KMS-11 (cell line): ENCODE measurements at regions not wholly inside any gene's neighbourhood (a gene's known extent, or its start where the extent isn't known, plus 50 kb on each side); places are given as distances from the start of the nearest gene placed in this dataset.
"Not testable (repeated sequence)": the region's sequence is repeated elsewhere in the genome, so short reads cannot be mapped to it uniquely, and the experiment has no call there.

Experiments used
- H2AFZ ChIP-seq: fragments of 200-600 bp; sonication (generic); 2 replicates; pipeline ENCODE4 v1.6.1; 2016; ENCODE audit warnings: antibody characterized with exemption, mixed run types, low read depth
- H3K27ac ChIP-seq: fragments of 200-600 bp; sonication (generic); 2 replicates; pipeline ENCODE4 v1.6.1; 2016; ENCODE audit warnings: mild to moderate bottlenecking, mixed run types
- H3K27me3 ChIP-seq: fragments of 200-600 bp; sonication (generic); 2 replicates; pipeline ENCODE4 v1.6.1; 2017; ENCODE audit warnings: mild to moderate bottlenecking, low read depth, mixed run types, moderate library complexity; ENCODE audit not compliant: insufficient read depth
- H3K36me3 ChIP-seq: fragments of 200-600 bp; sonication (generic); 2 replicates; pipeline ENCODE4 v1.6.1; 2017; ENCODE audit warnings: mild to moderate bottlenecking, mixed run types; ENCODE audit not compliant: insufficient read depth
- H3K4me1 ChIP-seq: fragments of 200-600 bp; sonication (generic); 2 replicates; pipeline ENCODE4 v1.6.1; 2016; ENCODE audit warnings: mild to moderate bottlenecking, low read depth, mixed run types; ENCODE audit not compliant: poor library complexity, severe bottlenecking
- H3K4me2 ChIP-seq: fragments of 200-600 bp; sonication (generic); 2 replicates; pipeline ENCODE4 v1.7.0; 2016; ENCODE audit warnings: mild to moderate bottlenecking, mixed run types
- H3K4me3 ChIP-seq: fragments of 200-600 bp; sonication (generic); IDR thresholded peaks from 2 replicates; pipeline ENCODE4 v1.6.1; 2017; ENCODE audit warnings: low read depth, low read length, mixed read lengths; ENCODE audit not compliant: insufficient read depth
- H3K79me2 ChIP-seq: fragments of 200-600 bp; sonication (generic); 2 replicates; pipeline ENCODE4 v1.6.1; 2016; ENCODE audit warnings: low read depth, mixed run types; ENCODE audit not compliant: insufficient read depth
- H3K9ac ChIP-seq: fragments of 200-600 bp; sonication (generic); 2 replicates; pipeline ENCODE4 v1.6.1; 2016; ENCODE audit warnings: mild to moderate bottlenecking, mixed run types
- H4K20me1 ChIP-seq: fragments of 200-600 bp; sonication (generic); 2 replicates; pipeline ENCODE4 v1.6.1; 2016; ENCODE audit warnings: mild to moderate bottlenecking, mixed run types; ENCODE audit not compliant: insufficient read depth
- CTCF ChIP-seq: fragments of 200-600 bp; sonication (generic); conservative IDR thresholded peaks from 2 replicates; pipeline ENCODE4 v1.6.1; 2017; ENCODE audit warnings: low read depth, mild to moderate bottlenecking, antibody characterized with exemption, low read length, moderate library complexity, mixed read lengths

GRCh38 chr7:16266877-16267276 is 154.5 kb downstream of the CRPPA start:
- Histone ChIP-seq H2AFZ (no peak overlapping the region), H3K27me3 (no peaks in the 10 kb centered on the region), H3K36me3 (no peaks in the 10 kb centered on the region), H3K4me3 (no peak overlapping the region), H3K4me1 (no peaks in the 10 kb centered on the region), H4K20me1 (no peaks in the 10 kb centered on the region), H3K27ac (no peak overlapping the region), H3K79me2 (no peaks in the 10 kb centered on the region), H3K9ac (no peak overlapping the region), H3K4me2 (no peak overlapping the region)
- TF ChIP-seq CTCF: no peak

DNA sequence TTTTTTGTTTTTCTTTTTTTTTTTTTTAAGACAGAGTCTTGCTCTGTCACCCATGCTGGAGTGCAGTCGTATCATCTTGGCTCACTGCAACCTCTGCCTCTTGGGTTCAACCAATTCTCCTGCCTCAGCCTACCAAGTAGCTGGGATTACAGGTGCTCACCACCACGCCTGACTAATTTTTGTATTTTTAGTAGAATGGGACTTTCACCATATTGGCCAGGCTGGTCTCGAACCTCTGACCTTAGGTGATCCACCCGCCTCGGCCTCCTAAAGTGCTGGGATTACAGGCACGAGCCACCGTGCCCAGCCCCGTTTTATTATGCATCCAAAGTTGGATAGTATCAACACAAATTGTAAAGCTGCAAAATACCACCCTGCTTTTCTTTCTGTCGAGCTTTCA is 154.9 kb downstream of the CRPPA start:
- H3K4me1 ChIP-seq, H2AFZ ChIP-seq, H3K79me2 ChIP-seq, H3K27ac ChIP-seq, H3K36me3 ChIP-seq, H3K9ac ChIP-seq, H3K4me2 ChIP-seq, H3K27me3 ChIP-seq, H4K20me1 ChIP-seq, H3K4me3 ChIP-seq: not testable (repeated sequence)

DNA sequence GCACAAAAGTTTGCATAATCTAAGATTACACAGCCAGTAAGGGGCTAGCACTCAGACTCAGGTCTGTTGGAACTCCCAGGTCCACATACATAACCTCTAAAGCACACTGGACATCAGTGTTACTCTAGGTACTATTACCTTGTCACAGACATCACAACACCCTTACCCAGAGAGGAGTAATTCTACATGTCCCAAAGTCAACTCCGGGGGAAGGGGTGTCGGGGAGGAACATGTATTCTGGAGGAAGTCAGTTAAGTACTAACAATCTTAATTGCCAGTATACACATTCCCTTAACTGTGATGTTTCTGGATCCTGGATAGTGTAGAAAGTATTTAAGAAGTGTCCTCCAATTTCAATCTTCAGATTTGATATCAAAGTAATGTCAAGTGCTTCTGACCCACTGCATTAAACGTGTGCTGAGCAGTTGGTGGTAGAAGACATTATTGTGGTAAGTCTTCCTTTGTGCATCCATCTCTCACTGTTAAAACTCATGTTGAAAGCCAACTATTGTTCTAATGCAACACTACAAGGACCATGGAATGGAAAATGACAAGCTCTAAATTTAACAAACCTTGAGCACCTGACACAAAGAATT is 155.4 kb downstream of the CRPPA start:
- no peak for TF ChIP-seq CTCF
- no peak overlapping the region for H3K4me2 ChIP-seq
- H3K4me1 ChIP-seq: no peaks in the 10 kb centered on the region
- no peaks in the 10 kb centered on the region for H3K36me3 ChIP-seq
- H3K27me3 ChIP-seq: no peaks in the 10 kb centered on the region
- no peaks in the 10 kb centered on the region for H4K20me1 ChIP-seq
- no peak overlapping the region for H3K4me3 ChIP-seq
- no peaks in the 10 kb centered on the region for H3K79me2 ChIP-seq
- H3K27ac ChIP-seq: no peak overlapping the region
- no peak overlapping the region for H2AFZ ChIP-seq
- no peak overlapping the region for H3K9ac ChIP-seq

GRCh38 chr7:16264823-16265804 is 156.2 kb downstream of the CRPPA start:
- Histone ChIP-seq H2AFZ (no peak overlapping the region), H3K79me2 (no peaks in the 10 kb centered on the region), H4K20me1 (no peaks in the 10 kb centered on the region), H3K4me3 (no peak overlapping the region), H3K36me3 (no peaks in the 10 kb centered on the region), H3K27ac (no peak overlapping the region), H3K4me1 (no peaks in the 10 kb centered on the region), H3K27me3 (no peaks in the 10 kb centered on the region), H3K9ac (no peak overlapping the region), H3K4me2 (no peak overlapping the region)
- no peak for TF ChIP-seq CTCF
